ENCODE measurements at regions not wholly inside any gene's neighbourhood (a gene's known extent, or its start where the extent isn't known, plus 50 kb on each side); places are given as distances from the start of the nearest gene placed in this dataset.
"Not testable (repeated sequence)": the region's sequence is repeated elsewhere in the genome, so short reads cannot be mapped to it uniquely, and the experiment has no call there.

GRCh38 chr12:91889059-91889458 is 256.6 kb downstream of the BTG1 start:
- ATAC-seq (no peak), DNase-seq (no peak)
- Mint-ChIP-seq H3K27ac (no peak overlapping the region), H3K9me3 (no peaks in the 10 kb centered on the region), H3K36me3 (ENCODE audit: low read depth) (no peaks in the 10 kb centered on the region), H3K4me3 (no peak overlapping the region), H3K27me3 (no peaks in the 10 kb centered on the region), H3K4me1 (no peaks in the 10 kb centered on the region)

- DNase-seq (no peak), ATAC-seq (no peak)
- Mint-ChIP-seq H3K27ac (no peak overlapping the region), H3K4me3 (no peak overlapping the region), H3K4me1 (peaks cover under 1% of the 10 kb centered on the region), H3K36me3 (ENCODE audit: low read depth) (no peaks in the 10 kb centered on the region), H3K9me3 (no peaks in the 10 kb centered on the region), H3K27me3 (no peaks in the 10 kb centered on the region)
These were observed 257.7 kb downstream of the BTG1 start for GRCh38 chr12:91887957-91888356.

- Mint-ChIP-seq H3K9me3 (no peaks in the 10 kb centered on the region), H3K4me3 (no peak overlapping the region), H3K4me1 (peaks cover 3% of the 10 kb centered on the region), H3K27me3 (no peaks in the 10 kb centered on the region), H3K27ac (no peak overlapping the region), H3K36me3 (ENCODE audit: low read depth) (no peaks in the 10 kb centered on the region)
- DNase-seq (no peak), ATAC-seq (no peak)
These were observed 259.6 kb downstream of the BTG1 start for GRCh38 chr12:91885851-91886731.

GRCh38 chr12:91884230-91884629 is 261.4 kb downstream of the BTG1 start:
- Mint-ChIP-seq H3K27ac (no peak overlapping the region), H3K36me3 (ENCODE audit: low read depth) (no peaks in the 10 kb centered on the region), H3K4me1 (peaks cover 18% of the 10 kb centered on the region), H3K4me3 (no peak overlapping the region), H3K9me3 (no peaks in the 10 kb centered on the region), H3K27me3 (no peaks in the 10 kb centered on the region)
- DNase-seq (no peak), ATAC-seq (no peak)

- H3K27me3 Mint-ChIP-seq: no peaks in the 10 kb centered on the region
- ATAC-seq (no peak), DNase-seq (no peak)
- no peak overlapping the region for H3K4me3 Mint-ChIP-seq
- no peaks in the 10 kb centered on the region for H3K36me3 Mint-ChIP-seq (ENCODE audit: low read depth)
- H3K4me1 Mint-ChIP-seq: peaks cover 20% of the 10 kb centered on the region
- no peaks in the 10 kb centered on the region for H3K9me3 Mint-ChIP-seq
- H3K27ac Mint-ChIP-seq: no peak overlapping the region
These were observed 261.8 kb downstream of the BTG1 start for GRCh38 chr12:91883811-91884210.

DNA sequence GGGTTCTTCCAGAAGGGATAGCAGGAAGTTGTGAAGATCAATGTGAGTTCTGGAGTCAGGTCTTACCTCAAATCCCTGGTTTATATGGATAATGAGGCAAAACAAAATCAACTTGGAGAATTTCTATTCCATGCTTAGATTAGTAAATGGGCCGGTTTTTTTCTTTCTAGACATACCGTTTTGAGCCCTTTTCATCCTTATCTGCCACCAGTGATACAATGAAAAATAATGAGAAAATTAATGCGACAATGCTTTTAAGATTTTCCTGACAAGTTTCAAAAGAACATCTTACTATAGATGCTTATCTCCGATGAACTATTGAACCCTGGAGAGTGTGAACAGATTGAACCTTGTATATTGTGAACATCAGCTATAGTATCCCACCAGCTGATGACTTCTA is 262.7 kb downstream of the BTG1 start:
- Mint-ChIP-seq H3K9me3 (peaks cover 3% of the 10 kb centered on the region), H3K4me1 (peaks cover 27% of the 10 kb centered on the region), H3K27ac (no peak overlapping the region), H3K36me3 (ENCODE audit: low read depth) (no peaks in the 10 kb centered on the region), H3K4me3 (no peak overlapping the region), H3K27me3 (no peaks in the 10 kb centered on the region)
- DNase-seq: no peak
- ATAC-seq: no peak

- Mint-ChIP-seq H3K27ac (no peak overlapping the region), H3K4me3 (no peak overlapping the region), H3K4me1 (peaks cover 51% of the 10 kb centered on the region), H3K36me3 (ENCODE audit: low read depth) (no peaks in the 10 kb centered on the region), H3K9me3 (peaks cover 3% of the 10 kb centered on the region), H3K27me3 (no peaks in the 10 kb centered on the region)
- ATAC-seq: no peak
- no peak for DNase-seq
These were observed 265.1 kb downstream of the BTG1 start for GRCh38 chr12:91880528-91880927.

DNA sequence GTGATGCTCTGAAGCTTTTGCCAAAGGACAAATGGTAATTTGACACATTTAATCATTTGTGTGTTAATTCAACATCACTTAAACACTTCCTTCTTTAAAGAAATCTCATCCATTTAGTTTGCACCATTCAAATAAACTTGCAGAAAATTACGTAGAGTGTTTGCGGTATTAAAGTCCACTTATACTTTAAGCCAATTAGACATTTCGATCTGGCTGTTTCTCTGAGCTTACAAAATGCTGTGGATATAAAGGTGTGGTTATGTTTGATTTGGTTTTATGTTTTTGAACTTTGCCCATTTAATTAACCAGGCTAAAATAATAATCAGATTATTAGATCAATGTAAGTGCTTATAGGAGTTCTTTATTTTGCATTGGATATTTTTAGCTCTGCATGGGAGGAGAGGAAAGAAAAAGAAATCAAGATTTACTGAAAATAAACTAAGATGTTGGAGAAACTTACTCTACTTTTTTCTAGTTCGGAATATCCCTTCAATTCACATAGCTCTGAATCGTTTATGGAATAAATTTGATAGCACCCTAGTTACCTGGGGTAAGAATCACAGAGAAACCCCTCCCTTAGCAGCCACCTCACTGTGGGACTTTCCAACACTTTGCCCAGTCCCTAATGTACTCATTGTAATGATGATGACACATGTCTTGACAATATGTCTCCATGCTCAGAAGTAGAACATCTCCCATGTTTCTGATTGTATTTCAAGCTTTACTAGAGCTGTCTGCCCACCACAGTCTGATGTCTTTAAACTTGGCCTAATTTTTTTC is 268.0 kb downstream of the BTG1 start:
- Mint-ChIP-seq H3K4me1 (peaks cover 66% of the 10 kb centered on the region), H3K36me3 (ENCODE audit: low read depth) (peaks cover 2% of the 10 kb centered on the region), H3K27me3 (no peaks in the 10 kb centered on the region), H3K4me3 (peak overlapping the region; percentile 60), H3K27ac (peak overlapping the region; percentile 97), H3K9me3 (peaks cover 3% of the 10 kb centered on the region)
- peak; percentile 26 for DNase-seq
- ATAC-seq: peak; percentile 56

DNA sequence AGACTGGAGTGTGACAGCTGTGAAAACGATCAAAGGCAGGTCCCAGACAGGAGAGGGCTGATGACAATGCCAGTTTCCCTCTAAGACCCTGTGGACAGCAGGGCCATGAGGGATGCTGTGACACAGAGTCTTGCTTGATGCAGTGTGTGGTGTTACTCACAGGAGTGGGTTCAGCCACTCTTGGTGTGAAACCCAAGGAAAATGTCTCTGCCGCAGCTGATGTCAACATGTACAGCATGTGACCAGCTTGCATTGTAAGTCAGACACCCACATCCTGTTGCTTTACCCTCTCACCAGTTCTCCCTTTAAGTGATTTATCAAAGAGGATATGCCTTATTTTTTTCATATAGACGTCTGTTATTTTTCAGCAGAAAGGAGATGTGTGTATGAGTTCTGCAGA is 268.6 kb downstream of the BTG1 start:
- Mint-ChIP-seq H3K9me3 (peaks cover 5% of the 10 kb centered on the region), H3K27ac (peak overlapping the region; percentile 97), H3K4me3 (peak overlapping the region; percentile 60), H3K27me3 (no peaks in the 10 kb centered on the region), H3K36me3 (ENCODE audit: low read depth) (peaks cover 2% of the 10 kb centered on the region), H3K4me1 (peaks cover 69% of the 10 kb centered on the region)
- ATAC-seq (peak; percentile 100), DNase-seq (peak; percentile 71)

- H3K4me3 Mint-ChIP-seq; H3K36me3 Mint-ChIP-seq (ENCODE audit: low read depth); H3K9me3 Mint-ChIP-seq; DNase-seq; H3K27me3 Mint-ChIP-seq; ATAC-seq: not testable (repeated sequence)
- peaks cover 79% of the 10 kb centered on the region for H3K4me1 Mint-ChIP-seq
- peak overlapping the region; percentile 97 for H3K27ac Mint-ChIP-seq
These were observed 270.0 kb downstream of the BTG1 start for GRCh38 chr12:91875671-91876070.

- Mint-ChIP-seq H3K36me3 (ENCODE audit: low read depth) (peaks cover 8% of the 10 kb centered on the region), H3K27ac (peak overlapping the region; percentile 64), H3K4me1 (peaks cover 73% of the 10 kb centered on the region), H3K4me3 (no peak overlapping the region), H3K9me3 (peaks cover 9% of the 10 kb centered on the region), H3K27me3 (no peaks in the 10 kb centered on the region)
- no peak for DNase-seq
- no peak for ATAC-seq
These were observed 271.4 kb downstream of the BTG1 start for GRCh38 chr12:91874086-91874865.

DNA sequence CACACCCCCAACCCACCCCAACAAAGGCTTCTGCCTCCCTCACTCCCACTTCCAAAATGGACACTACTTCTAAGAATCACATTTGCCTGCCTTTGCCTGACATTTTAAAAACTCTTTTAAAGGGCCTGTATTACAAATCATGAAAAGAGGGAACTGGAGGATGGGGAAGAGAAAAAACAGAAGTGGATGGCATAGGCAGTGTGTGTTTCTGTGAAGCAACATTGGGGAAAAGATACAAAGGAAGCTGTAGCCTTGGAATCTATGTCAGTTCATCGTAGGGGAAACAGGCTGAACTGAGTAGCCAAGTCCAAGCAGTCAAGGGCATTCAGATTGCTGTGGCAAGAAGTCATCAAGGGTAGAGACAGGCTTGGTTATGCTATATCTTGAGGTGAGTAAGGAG is 273.9 kb downstream of the BTG1 start:
- peak overlapping the region; percentile 1 for H3K27ac Mint-ChIP-seq
- DNase-seq (no peak), ATAC-seq (no peak)
- no peaks in the 10 kb centered on the region for H3K27me3 Mint-ChIP-seq
- peaks cover 52% of the 10 kb centered on the region for H3K4me1 Mint-ChIP-seq
- peaks cover 8% of the 10 kb centered on the region for H3K36me3 Mint-ChIP-seq (ENCODE audit: low read depth)
- no peak overlapping the region for H3K4me3 Mint-ChIP-seq
- peaks cover 6% of the 10 kb centered on the region for H3K9me3 Mint-ChIP-seq

GRCh38 chr12:91870872-91871707 is 274.6 kb downstream of the BTG1 start:
- peaks cover 6% of the 10 kb centered on the region for H3K9me3 Mint-ChIP-seq
- H3K36me3 Mint-ChIP-seq (ENCODE audit: low read depth): peaks cover 8% of the 10 kb centered on the region
- no peaks in the 10 kb centered on the region for H3K27me3 Mint-ChIP-seq
- DNase-seq (no peak), ATAC-seq (peak; percentile 54)
- H3K27ac Mint-ChIP-seq: peak overlapping the region; percentile 3
- peaks cover 45% of the 10 kb centered on the region for H3K4me1 Mint-ChIP-seq
- H3K4me3 Mint-ChIP-seq: peak overlapping the region; percentile 4

DNA sequence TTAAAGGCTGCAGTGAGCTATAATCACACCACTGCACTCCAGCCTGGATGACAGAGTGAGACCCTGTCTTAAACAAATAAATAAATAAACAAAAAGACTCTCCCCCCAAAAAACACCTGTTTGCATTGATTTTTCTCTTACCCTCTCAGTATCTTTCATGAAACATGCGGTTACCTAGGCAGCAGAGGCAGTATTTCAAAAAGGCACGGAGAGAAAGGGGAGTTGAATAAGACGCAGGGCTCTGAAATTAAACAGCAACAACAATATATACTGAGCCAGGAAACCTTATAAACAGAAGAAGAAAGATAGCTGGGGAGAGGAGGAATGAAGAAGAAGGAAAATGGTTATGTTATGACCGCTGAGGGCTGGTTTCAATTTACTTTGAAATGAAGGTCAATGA is 277.6 kb downstream of the BTG1 start:
- Mint-ChIP-seq H3K4me1 (peaks cover 34% of the 10 kb centered on the region), H3K27ac (no peak overlapping the region)

More for the DNA sequence above, 277.6 kb downstream of the BTG1 start:
- no peak overlapping the region for H3K4me3 Mint-ChIP-seq
- no peak for ATAC-seq
- H3K27me3 Mint-ChIP-seq: no peaks in the 10 kb centered on the region
- H3K36me3 Mint-ChIP-seq (ENCODE audit: low read depth): peaks cover 6% of the 10 kb centered on the region
- peaks cover 6% of the 10 kb centered on the region for H3K9me3 Mint-ChIP-seq
- no peak for DNase-seq
